GM06990 (cell line): ENCODE measurements at regions not wholly inside any gene's neighbourhood (a gene's known extent, or its start where the extent isn't known, plus 50 kb on each side); places are given as distances from the start of the nearest gene placed in this dataset.

Experiments
- DNase-seq: peaks from one replicate; pipeline ENCODE4 v3.0.0-alpha.2; 2011; ENCODE audit not compliant: insufficient read length; ENCODE audit errors: extremely low read depth
- H3K27me3 ChIP-seq: replicated peaks from 2 replicates; pipeline ENCODE4 v1.6.0; 2011; ENCODE audit warnings: low read length; ENCODE audit not compliant: control insufficient read depth, insufficient read depth
- H3K36me3 ChIP-seq: 2 replicates; pipeline ENCODE4 v1.5.1; 2011; ENCODE audit warnings: low read length; ENCODE audit not compliant: control insufficient read depth, insufficient read depth
- H3K4me3 ChIP-seq: replicated peaks from 2 replicates; pipeline ENCODE4 v1.5.1; 2011; ENCODE audit warnings: low read depth, mild to moderate bottlenecking, control low read depth, low read length
- TF ChIP-seq, protein P1 (sequence below): IDR thresholded peaks from 2 replicates; pipeline ENCODE4 v1.5.1; 2011; ENCODE audit warnings: low read length, control low read depth, mild to moderate bottlenecking, inconsistent platforms; ENCODE audit not compliant: insufficient read depth, poor library complexity, severe bottlenecking

DNA sequence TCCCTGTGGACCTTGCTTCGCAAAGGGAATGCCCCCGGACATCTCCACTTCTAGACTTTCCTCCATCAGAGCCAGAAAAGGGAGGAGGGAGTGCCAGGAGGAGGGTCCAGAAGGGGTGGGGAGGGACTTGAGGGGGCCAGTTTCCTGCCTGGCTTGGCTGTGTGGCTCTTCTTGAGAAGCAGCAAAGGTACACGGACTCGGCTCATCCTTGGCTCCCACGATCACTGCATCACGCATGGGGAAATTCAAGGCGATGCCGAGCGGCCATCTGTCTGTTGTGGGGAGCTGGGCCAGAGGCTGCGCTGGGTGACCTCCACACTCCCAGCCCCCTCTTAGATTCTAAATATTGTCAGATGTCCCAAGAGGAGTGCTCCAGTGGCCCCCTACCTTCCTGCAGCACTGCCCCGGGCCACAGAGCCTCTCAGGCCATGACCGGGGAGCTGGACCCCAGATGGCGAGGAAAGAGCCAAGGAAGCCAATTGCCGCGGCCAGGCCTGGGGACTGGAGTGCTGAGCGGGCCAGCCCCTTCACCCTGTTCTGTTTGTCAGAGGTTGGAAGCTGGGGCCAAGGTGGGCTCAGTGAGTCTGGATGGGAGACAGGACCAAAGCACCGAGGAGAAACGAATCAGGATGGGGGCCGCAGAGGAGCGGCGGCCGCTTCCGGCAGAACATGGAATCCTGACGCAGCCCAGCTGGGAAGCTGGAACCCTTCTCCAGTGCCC is 104.5 kb downstream of the RBFOX3 start:
- no peak for DNase-seq
- H3K36me3 ChIP-seq = no peaks in the 10 kb centered on the region
- H3K4me3 ChIP-seq = no peak overlapping the region
- TF ChIP-seq, protein P1, sequence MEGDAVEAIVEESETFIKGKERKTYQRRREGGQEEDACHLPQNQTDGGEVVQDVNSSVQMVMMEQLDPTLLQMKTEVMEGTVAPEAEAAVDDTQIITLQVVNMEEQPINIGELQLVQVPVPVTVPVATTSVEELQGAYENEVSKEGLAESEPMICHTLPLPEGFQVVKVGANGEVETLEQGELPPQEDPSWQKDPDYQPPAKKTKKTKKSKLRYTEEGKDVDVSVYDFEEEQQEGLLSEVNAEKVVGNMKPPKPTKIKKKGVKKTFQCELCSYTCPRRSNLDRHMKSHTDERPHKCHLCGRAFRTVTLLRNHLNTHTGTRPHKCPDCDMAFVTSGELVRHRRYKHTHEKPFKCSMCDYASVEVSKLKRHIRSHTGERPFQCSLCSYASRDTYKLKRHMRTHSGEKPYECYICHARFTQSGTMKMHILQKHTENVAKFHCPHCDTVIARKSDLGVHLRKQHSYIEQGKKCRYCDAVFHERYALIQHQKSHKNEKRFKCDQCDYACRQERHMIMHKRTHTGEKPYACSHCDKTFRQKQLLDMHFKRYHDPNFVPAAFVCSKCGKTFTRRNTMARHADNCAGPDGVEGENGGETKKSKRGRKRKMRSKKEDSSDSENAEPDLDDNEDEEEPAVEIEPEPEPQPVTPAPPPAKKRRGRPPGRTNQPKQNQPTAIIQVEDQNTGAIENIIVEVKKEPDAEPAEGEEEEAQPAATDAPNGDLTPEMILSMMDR = no peak
- no peaks in the 10 kb centered on the region; the same call in 1 of the 2 replicates for H3K27me3 ChIP-seq

DNA sequence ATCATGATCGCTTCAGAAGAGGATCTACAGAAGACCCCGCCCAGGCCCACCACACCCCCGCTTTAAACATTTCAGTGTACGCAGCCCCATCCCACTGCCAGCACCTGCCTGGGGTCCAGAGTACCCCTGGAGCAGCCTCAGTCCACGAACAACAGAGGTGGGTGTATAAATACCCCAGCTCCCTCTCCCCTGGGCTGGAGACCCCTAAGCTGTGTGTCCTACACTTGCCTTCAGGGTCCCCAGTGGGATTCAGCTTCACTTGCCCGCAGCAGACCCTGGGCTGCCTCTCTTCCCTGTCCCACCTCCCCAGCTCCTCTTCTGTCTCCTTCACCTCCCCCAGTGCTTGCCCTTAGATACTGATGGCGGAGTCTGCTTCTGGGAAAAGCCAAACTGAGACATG is 105.7 kb downstream of the RBFOX3 start:
- Histone ChIP-seq H3K27me3 (no peaks in the 10 kb centered on the region; the same call in 1 of the 2 replicates), H3K36me3 (no peaks in the 10 kb centered on the region), H3K4me3 (no peak overlapping the region)
- DNase-seq = no peak
- TF ChIP-seq, protein P1 = no peak

DNA sequence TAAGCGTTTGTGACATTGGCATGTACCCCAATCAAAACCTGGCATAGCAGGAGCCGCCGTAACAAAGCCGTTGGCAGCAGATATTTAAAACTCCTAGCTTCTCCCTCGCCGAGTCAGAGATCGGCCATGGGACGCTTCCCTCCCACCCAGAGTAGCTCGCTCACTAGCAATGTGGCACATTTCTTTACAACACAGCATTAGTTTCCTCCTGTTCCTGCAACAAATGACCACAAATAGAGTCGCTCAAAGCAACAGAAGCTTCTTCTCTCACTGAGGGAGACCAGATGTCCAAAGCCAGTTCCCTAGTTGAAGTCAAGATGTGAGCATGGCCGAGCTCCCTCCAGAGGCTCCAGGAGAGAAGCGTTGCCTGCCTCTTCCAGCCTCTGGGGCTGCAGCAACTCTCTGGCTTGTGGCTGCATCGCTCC is 106.7 kb downstream of the RBFOX3 start:
- DNase-seq = no peak
- Histone ChIP-seq H3K36me3 (no peaks in the 10 kb centered on the region), H3K4me3 (no peak overlapping the region), H3K27me3 (no peaks in the 10 kb centered on the region; the same call in 1 of the 2 replicates)
- TF ChIP-seq, protein P1 = no peak

DNA sequence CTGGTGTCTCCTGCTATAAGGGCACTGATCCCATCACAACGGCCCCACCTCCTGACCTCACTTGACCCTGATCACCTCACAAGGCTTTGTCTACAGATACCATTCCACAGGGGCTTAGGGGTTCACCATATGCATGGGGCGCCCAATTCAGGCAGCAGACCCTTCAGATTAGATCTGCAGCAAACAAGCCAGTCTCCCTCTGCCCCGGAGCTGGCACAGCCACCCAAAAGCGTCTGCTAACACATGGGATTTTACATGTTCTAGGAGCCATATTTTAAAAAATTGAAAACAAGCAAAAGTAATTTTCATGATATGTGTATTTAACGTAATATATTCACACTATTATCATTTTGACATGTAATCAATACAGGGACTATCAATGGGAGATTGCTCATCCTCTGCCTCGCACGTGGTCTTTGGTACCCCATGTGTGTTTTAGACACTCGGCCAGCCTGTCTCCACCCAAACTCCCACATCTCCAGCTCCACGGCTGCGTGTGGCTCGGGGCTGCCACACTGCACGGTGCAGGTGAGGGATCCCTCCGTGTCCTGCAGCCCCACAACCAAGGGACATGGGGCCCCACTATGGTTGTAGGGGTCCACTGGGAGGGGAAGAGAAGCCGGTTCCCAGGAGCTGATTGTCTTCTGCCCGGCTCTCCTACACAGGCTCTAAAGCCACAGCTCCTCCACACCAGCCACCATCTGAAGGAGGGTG is 107.6 kb downstream of the RBFOX3 start:
- TF ChIP-seq, protein P1 = no peak
- no peak overlapping the region for H3K4me3 ChIP-seq
- no peak for DNase-seq
- H3K27me3 ChIP-seq = no peaks in the 10 kb centered on the region; the same call in 1 of the 2 replicates
- no peaks in the 10 kb centered on the region for H3K36me3 ChIP-seq

DNA sequence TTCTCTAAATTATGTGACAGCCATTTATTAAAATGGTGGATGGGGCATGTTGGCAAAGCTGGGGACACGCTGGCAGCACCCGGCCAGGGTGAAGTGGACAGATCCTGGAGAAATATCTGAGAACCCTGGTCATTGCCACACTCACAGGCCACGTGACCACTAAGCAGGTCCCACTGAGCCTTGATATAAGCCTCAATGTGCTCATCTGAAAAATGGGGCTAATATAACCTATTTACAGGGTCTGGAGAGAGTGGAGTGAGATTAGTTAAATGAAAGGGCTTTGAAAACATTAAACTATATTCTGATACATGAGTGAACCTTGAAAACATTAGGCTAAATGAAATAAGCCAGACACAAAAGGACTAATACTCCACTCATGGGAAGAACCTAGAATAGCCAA is 108.9 kb downstream of the RBFOX3 start:
- no peaks in the 10 kb centered on the region for H3K36me3 ChIP-seq
- no peaks in the 10 kb centered on the region; the same call in none of the 2 replicates for H3K27me3 ChIP-seq
- no peak overlapping the region for H3K4me3 ChIP-seq
- TF ChIP-seq, protein P1 = no peak
- DNase-seq = no peak
